GM18505 (cell line): ENCODE measurements at regions not wholly inside any gene's neighbourhood (a gene's known extent, or its start where the extent isn't known, plus 50 kb on each side); places are given as distances from the start of the nearest gene placed in this dataset.
"Not testable (repeated sequence)": the region's sequence is repeated elsewhere in the genome, so short reads cannot be mapped to it uniquely, and the experiment has no call there.

Experiments
- ATAC-seq: cut with Tn5 transposase; IDR thresholded peaks from one replicate; pipeline ENCODE4 v1.9.1; 2021; ENCODE audit not compliant: unreplicated experiment
- POLR2A ChIP-seq: IDR thresholded peaks from 4 replicates; pipeline ENCODE4 v1.6.1; 2011; ENCODE audit warnings: borderline replicate concordance; ENCODE audit not compliant: insufficient read depth, insufficient read length; ENCODE audit errors: extremely low read depth

DNA sequence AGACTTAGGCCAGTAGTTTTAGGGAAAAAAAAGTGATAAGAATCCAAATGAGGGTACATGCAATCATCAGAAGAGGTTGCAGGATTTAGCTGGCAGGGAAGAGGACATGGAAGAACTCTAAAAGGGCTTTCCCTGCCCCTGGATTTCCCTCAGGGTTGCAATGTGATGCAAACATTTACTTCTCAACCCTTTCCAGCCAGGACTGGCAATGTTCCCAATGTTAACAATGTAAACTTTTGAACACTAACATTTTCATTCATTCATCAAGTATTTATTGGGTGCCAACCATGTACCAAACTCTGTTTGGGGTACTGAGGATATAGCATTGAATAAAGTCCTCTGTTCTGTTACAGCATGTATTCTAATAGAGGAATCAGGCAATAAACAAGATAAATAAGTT is 349.4 kb upstream of the LRRC3B start:
- ATAC-seq = no peak
- no peak for TF ChIP-seq POLR2A

GRCh38 chr3:26279091-26279490 is 343.5 kb upstream of the LRRC3B start:
- ATAC-seq = no peak
- no peak for TF ChIP-seq POLR2A

DNA sequence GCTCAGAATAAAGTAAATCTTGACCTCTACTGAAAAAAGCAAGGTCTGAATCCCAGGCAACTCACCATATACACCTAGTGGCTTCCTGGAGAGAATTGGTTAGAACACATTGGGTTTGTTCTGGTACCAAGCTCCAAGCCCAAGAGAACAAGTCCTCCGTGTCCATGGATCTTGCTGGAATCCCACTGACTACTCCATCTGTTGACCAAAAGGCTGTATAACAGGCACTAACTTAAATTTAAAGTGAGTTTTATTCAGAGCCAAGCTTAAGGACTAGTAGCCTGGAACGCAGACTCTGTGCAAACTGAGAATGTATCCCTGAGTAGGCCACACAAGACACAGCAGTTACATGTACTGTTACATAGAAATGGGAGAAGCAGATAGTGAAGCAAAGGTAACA is 342.1 kb upstream of the LRRC3B start:
- no peak for ATAC-seq
- no peak for TF ChIP-seq POLR2A

GRCh38 chr3:26281284-26281985 is 341.1 kb upstream of the LRRC3B start:
- no peak for TF ChIP-seq POLR2A
- no peak for ATAC-seq

DNA sequence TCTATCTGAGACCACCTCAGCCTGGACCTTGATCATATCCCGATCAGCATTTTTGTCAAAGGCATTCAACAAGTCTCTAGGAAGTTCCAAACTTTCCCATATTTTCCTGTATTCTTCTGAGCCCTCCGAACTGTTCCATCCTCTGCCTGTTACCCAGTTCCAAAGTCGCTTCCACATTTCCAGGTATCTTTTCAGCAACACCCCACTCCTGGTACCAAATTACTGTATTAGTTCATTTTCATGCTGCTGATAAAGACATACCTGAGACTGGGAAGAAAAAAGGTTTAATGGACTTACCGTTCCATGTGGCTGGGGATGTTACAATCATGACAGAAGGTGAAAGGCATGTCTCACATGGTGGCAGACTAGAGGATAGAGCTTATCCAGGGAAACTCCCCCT is 338.1 kb upstream of the LRRC3B start:
- not testable (repeated sequence) for ATAC-seq

DNA sequence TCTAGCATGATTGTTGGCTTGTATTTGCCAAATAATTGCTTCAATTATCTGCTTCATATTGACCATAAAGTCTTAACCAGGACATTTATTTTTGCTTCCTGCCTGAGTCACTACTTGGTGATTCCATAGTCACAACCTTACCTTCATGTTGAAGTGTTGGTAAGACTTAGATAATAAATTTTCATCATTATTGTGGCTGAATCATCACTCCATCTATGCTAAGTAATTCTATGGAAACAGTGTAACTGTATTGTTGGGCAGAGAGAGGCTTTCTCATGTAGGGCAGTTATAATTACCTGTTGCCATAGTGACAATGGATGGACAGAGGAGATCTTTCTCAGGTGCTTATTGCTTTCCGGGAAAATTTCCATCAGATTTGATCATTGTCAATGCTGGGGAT is 330.7 kb upstream of the LRRC3B start:
- ATAC-seq = no peak
- no peak for TF ChIP-seq POLR2A

- no peak for TF ChIP-seq POLR2A
- no peak for ATAC-seq
These were observed 329.8 kb upstream of the LRRC3B start for GRCh38 chr3:26292780-26293179.

DNA sequence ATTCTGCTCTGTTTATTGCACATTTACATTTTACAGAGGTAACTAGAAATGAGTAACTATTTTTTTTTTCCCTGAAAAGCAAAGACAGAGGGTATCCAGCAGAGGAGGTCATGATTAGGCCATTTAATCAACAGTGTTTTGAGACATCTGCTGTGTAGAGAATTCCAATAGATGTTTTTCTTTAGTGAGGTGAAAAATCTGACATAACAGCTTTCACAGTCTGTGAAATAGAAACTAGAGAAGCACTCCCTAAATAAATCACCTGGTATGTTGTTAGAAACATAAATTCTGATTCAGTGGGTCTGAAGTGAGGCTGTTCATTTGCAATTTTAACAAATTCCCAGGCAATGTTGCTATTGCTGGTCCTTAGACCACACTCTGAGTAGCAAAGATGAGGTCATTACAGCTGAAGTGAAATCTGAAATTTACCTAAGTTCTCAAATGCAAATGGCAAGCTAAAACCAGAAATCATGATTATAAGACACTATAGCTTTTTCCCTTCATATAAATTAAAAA is 329.2 kb upstream of the LRRC3B start:
- no peak for TF ChIP-seq POLR2A
- ATAC-seq = no peak

DNA sequence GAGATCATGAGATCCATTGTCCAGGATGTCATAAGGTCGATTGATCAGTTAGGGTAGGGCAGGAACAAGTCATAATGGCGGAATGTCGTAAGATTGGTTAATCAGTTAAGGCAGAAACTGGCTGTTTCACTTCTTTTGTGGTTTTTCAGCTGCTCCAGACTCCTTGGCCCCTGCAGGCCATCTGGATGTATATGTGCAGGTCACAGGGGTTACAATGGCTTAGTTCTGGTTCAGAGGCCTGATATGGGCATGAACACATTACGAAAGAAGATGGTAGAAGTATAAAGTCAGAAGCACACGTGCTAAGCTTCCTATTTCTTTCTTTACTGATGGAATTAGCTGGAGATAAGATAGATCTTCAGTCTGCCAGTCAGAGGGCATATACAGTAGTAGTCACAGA is 315.4 kb upstream of the LRRC3B start:
- no peak for TF ChIP-seq POLR2A
- ATAC-seq = no peak

- TF ChIP-seq POLR2A = no peak
- no peak for ATAC-seq
These were observed 314.8 kb upstream of the LRRC3B start for GRCh38 chr3:26307787-26308186.

GRCh38 chr3:26308454-26308853 is 314.1 kb upstream of the LRRC3B start:
- TF ChIP-seq POLR2A = no peak
- no peak for ATAC-seq

DNA sequence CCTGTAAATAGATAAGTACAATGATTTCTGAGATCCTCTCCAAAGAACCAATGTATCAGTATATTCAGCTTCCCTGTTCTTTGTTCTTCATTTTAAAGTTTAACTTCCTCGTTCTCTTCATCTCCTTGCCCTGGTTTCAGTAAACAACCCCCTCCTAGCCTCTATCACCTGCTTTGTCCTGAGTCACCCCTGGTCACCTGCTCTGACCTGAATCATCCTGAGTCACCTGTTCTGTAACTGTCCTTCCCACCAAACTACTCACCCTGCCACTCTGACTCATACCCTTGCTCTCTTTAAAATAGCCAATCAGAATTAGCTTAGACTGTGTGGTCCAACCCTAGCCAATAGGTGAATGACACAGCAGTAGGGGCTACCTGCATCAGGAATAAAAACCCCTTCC is 313.0 kb upstream of the LRRC3B start:
- not testable (repeated sequence) for ATAC-seq

- TF ChIP-seq POLR2A = no peak
- no peak for ATAC-seq
These were observed 309.8 kb upstream of the LRRC3B start for GRCh38 chr3:26312816-26313215.

DNA sequence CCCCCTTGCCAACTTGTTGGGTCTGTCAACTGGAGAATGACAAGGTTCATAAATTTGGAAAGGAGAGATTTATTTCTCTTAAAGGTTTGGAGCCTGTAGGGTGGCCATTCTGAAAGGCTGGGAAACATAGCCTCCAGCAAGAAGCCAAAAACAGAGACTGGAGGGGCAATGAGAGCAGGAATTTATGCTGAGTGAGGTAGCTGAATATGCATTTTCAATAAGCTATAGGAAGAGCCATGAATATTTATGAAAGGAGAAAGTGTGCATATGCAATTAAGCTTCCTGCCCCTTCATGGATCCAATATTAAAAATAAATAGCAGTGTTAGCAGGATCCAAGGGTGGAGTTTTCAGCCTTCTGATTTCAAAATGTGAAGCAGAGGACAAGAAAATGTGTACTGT is 306.1 kb upstream of the LRRC3B start:
- TF ChIP-seq POLR2A = no peak
- ATAC-seq = no peak

- ATAC-seq = not testable (repeated sequence)
These were observed 298.8 kb upstream of the LRRC3B start for GRCh38 chr3:26323741-26324140.
